Activated T-cell treated with anti-CD3 and anti-CD28 coated beads, Interleukin-2, amount 50 U/mL, for 72 hours (primary cell): ENCODE measurements at regions not wholly inside any gene's neighbourhood (a gene's known extent, or its start where the extent isn't known, plus 50 kb on each side); places are given as distances from the start of the nearest gene placed in this dataset.
"Not testable (repeated sequence)": the region's sequence is repeated elsewhere in the genome, so short reads cannot be mapped to it uniquely, and the experiment has no call there.

Experiments
- ATAC-seq, 2 donors: fragments of 150-1000 bp; cut with Tn5 transposase; replicated peaks in 1 of 2; 2 replicates each; pipeline ENCODE4 v1.10.0; 2021; ENCODE audit warnings: moderate library complexity in 2 of 2, mild to moderate bottlenecking in 1 of 2
- DNase-seq, 2 donors: peaks; one replicate each; pipeline ENCODE4 v3.0.0; 2021 to 2022; ENCODE audit warnings: mixed read lengths in 1 of 2
- H3K27ac Mint-ChIP-seq: one replicate; pipeline ENCODE4 v1.8.0; 2022; ENCODE audit warnings: mild to moderate bottlenecking, moderate library complexity, mixed read lengths
- H3K27me3 Mint-ChIP-seq: one replicate; pipeline ENCODE4 v1.8.0; 2022; ENCODE audit warnings: low read depth, mixed read lengths
- H3K36me3 Mint-ChIP-seq, 2 donors: one replicate each; pipeline ENCODE4 v1.8.0; 2022; ENCODE audit warnings: mixed read lengths in 2 of 2, mild to moderate bottlenecking in 1 of 2; ENCODE audit not compliant: insufficient read depth in 2 of 2
- H3K4me1 Mint-ChIP-seq: one replicate; pipeline ENCODE4 v1.8.0; 2022; ENCODE audit warnings: low read depth, mixed read lengths
- H3K4me3 Mint-ChIP-seq, 2 donors: one replicate each; pipeline ENCODE4 v1.8.0; 2022; ENCODE audit warnings: mild to moderate bottlenecking in 2 of 2, mixed read lengths in 2 of 2, moderate library complexity in 2 of 2
- H3K9me3 Mint-ChIP-seq, 2 donors: one replicate each; pipeline ENCODE4 v1.8.0; 2022; ENCODE audit warnings: mixed read lengths in 2 of 2

- peaks cover 8% of the 10 kb centered on the region in 2 donors for H3K9me3 Mint-ChIP-seq
These were observed 1321.3 kb downstream of the HACE1 start for GRCh38 chr6:103538381-103538780.

GRCh38 chr6:103534814-103535213 is 1324.9 kb downstream of the HACE1 start:
- Mint-ChIP-seq H3K4me1 (no peaks in the 10 kb centered on the region), H3K27ac (no peak overlapping the region), H3K4me3 (no peak overlapping the region), H3K36me3 (no peaks in the 10 kb centered on the region), H3K27me3 (no peaks in the 10 kb centered on the region), H3K9me3 (peaks cover 3 to 6% of the 10 kb centered on the region in 2 donors)
- ATAC-seq (no peak), DNase-seq (no peak)

More at GRCh38 chr6:103538381-103538780, 1321.3 kb downstream of the HACE1 start:
- no peaks in the 10 kb centered on the region for H3K36me3 Mint-ChIP-seq
- no peak for ATAC-seq
- no peak overlapping the region for H3K4me3 Mint-ChIP-seq
- DNase-seq: no peak
- no peaks in the 10 kb centered on the region for H3K4me1 Mint-ChIP-seq
- H3K27ac Mint-ChIP-seq: no peak overlapping the region
- no peaks in the 10 kb centered on the region for H3K27me3 Mint-ChIP-seq

DNA sequence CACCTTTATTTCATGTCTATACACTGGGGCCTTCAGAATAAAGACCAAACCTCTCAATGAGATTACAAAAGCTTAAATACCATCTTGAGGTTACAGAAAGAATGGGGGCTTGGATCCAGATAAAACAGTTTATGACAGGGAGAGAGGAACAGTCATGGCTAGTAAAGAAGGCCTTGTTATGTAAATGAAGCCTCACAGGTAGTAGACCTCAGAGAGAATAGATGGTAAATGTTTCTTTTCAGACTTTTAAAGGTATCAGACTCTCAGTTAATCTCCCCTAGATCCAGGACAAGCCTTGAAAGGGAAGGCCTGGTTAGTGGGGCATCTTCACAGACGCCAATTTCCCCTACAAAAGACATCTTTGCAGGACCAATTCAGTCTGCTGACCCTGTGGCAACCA is 1325.6 kb downstream of the HACE1 start:
- Mint-ChIP-seq H3K27me3 (no peaks in the 10 kb centered on the region), H3K36me3 (no peaks in the 10 kb centered on the region), H3K27ac (no peak overlapping the region), H3K4me3 (no peak overlapping the region), H3K4me1 (no peaks in the 10 kb centered on the region), H3K9me3 (peaks cover 3 to 6% of the 10 kb centered on the region in 2 donors)
- ATAC-seq (no peak), DNase-seq (no peak)

GRCh38 chr6:103522045-103522444 is 1337.7 kb downstream of the HACE1 start:
- no peak overlapping the region for H3K4me3 Mint-ChIP-seq
- no peak for ATAC-seq
- peaks cover 0 to 2% of the 10 kb centered on the region in 2 donors for H3K36me3 Mint-ChIP-seq
- no peak for DNase-seq
- H3K4me1 Mint-ChIP-seq: no peaks in the 10 kb centered on the region
- peaks cover 5 to 22% of the 10 kb centered on the region in 2 donors for H3K9me3 Mint-ChIP-seq
- no peak overlapping the region for H3K27ac Mint-ChIP-seq
- no peaks in the 10 kb centered on the region for H3K27me3 Mint-ChIP-seq

DNA sequence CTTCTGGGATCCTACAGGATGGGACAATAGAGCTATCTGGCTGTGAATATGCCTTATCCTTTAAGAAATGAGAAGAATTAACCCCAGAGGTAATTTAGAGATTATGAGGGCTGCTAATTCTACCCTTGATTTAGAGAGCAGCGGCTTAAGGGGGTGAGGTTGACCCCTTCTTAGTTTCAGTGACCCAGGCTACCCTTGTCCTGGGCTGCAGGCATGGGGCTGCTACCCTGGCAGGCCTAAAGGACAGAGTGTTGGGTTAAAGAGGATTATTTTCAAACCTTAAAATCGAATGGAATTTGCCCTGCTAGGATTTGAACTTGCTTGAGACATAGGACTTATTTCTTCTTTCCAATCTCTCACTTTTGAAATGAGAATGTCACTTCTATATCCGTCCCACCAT is 1343.4 kb downstream of the HACE1 start:
- Mint-ChIP-seq H3K27me3 (no peaks in the 10 kb centered on the region), H3K9me3 (peaks cover 3 to 4% of the 10 kb centered on the region in 2 donors), H3K4me3 (no peak overlapping the region), H3K4me1 (no peaks in the 10 kb centered on the region), H3K27ac (no peak overlapping the region), H3K36me3 (no peaks in the 10 kb centered on the region)
- ATAC-seq: no peak
- DNase-seq: no peak

DNA sequence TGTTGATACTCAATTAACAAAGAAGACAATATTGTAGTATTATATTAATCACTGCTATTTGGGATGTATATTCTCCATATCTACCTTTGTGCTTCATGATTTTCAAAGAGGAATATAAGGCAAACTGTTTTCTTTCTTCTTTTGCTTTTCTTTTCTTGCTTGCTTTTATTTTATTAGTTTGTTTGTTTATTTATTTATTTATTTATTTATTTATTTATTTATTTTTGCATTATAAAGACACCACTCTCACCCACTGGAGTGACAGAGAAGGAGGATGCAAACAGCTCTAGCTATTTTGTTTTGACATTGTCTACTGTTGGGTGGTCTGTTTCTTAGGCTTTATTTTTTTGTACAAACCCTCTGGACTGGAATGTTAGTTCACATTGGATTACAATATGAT is 1352.7 kb downstream of the HACE1 start:
- Mint-ChIP-seq H3K4me3 (no peak overlapping the region), H3K36me3 (no peaks in the 10 kb centered on the region), H3K9me3 (peaks cover 2 to 6% of the 10 kb centered on the region in 2 donors), H3K4me1 (no peaks in the 10 kb centered on the region), H3K27me3 (no peaks in the 10 kb centered on the region), H3K27ac (no peak overlapping the region)
- DNase-seq (no peak), ATAC-seq (no peak)

- Mint-ChIP-seq H3K9me3 (peaks cover 2 to 6% of the 10 kb centered on the region in 2 donors), H3K4me1 (no peaks in the 10 kb centered on the region), H3K27me3 (no peaks in the 10 kb centered on the region), H3K27ac (no peak overlapping the region), H3K4me3 (no peak overlapping the region), H3K36me3 (no peaks in the 10 kb centered on the region)
- DNase-seq (no peak), ATAC-seq (no peak)
These were observed 1354.6 kb downstream of the HACE1 start for GRCh38 chr6:103505155-103505518.

DNA sequence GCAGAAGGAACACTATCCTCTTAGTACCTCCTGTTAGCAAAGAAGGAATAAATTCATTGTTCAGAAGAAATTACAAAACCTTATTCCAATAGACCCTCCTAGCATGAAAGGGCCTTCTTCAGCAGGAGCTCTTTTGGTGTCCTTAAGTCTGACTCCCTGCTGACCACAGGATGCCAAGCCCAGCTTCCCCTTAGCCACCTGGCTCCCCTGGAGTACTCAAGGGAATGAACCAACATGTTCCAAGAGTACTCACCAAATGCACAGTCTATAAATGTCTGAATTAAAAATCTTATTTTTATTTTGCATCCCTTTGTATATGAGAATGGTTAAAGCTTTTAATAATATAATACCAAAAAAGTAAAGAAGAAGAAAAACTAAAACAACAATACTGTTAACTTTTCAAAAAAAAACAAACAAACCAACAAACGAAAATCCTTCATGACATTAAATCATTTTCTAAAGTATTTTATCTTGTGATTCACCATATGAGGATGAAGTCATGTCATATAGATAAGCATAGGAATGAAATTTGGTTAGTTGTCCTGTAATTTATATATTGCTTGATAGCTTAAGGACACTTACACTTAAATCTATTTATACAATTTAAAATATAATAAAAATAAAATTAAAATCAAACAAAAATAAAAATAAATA is 1355.1 kb downstream of the HACE1 start:
- no peaks in the 10 kb centered on the region for H3K27me3 Mint-ChIP-seq
- H3K27ac Mint-ChIP-seq: no peak overlapping the region
- ATAC-seq (no peak), DNase-seq (no peak)
- no peaks in the 10 kb centered on the region for H3K4me1 Mint-ChIP-seq
- H3K9me3 Mint-ChIP-seq: peaks cover 0 to 3% of the 10 kb centered on the region in 2 donors
- H3K36me3 Mint-ChIP-seq: no peaks in the 10 kb centered on the region
- H3K4me3 Mint-ChIP-seq: no peak overlapping the region

GRCh38 chr6:103496588-103496987 is 1363.1 kb downstream of the HACE1 start:
- not testable (repeated sequence) for H3K27me3 Mint-ChIP-seq, DNase-seq, H3K4me3 Mint-ChIP-seq, H3K9me3 Mint-ChIP-seq, H3K4me1 Mint-ChIP-seq, H3K36me3 Mint-ChIP-seq, H3K27ac Mint-ChIP-seq, ATAC-seq

DNA sequence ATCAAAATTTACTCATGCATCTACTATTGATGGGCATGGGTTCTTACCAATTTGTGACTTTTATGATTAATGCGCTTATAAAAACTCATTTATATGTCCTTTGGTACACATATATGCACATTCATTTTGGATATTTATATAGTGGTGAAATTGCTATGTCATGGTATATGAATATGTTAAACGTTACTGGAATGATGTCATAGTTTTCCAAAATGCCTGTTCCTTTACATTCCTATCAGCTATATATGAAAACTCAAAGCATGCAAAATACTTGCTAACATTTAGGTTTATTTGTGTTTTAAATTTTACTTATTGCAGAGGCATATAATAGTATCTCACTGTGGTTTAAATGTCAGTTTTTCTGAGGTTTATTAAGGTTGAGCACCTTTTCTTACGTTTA is 1403.1 kb downstream of the HACE1 start:
- peaks cover 0 to 3% of the 10 kb centered on the region in 2 donors for H3K36me3 Mint-ChIP-seq
- ATAC-seq: no peak
- H3K4me1 Mint-ChIP-seq: no peaks in the 10 kb centered on the region
- H3K9me3 Mint-ChIP-seq: peaks cover 1 to 9% of the 10 kb centered on the region in 2 donors
- H3K27me3 Mint-ChIP-seq: no peaks in the 10 kb centered on the region
- H3K4me3 Mint-ChIP-seq: no peak overlapping the region
- no peak for DNase-seq
- no peak overlapping the region for H3K27ac Mint-ChIP-seq

DNA sequence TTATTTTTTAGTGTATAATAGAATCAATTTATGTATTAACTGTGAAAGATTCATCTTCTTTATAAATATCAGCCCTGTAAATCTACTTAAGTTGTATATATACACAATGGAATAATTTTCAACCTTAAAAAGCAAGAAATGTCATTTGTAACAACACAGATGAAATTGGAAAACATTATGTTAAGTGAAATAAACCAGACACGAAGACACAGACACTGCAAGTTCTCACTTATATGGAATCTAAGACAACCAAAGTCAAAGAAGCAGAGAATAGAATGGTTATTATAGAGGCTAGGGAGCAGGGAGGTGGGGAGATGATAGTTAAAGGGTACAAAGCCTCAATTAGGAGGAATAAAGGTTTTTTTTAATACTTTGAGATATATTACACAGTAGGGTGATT is 1404.4 kb downstream of the HACE1 start:
- Mint-ChIP-seq H3K27me3 (no peaks in the 10 kb centered on the region), H3K9me3 (peaks cover 1 to 14% of the 10 kb centered on the region in 2 donors), H3K27ac (no peak overlapping the region), H3K4me1 (no peaks in the 10 kb centered on the region), H3K4me3 (no peak overlapping the region), H3K36me3 (no peaks in the 10 kb centered on the region)
- no peak for DNase-seq
- no peak for ATAC-seq

- no peaks in the 10 kb centered on the region for H3K27me3 Mint-ChIP-seq
- H3K4me1 Mint-ChIP-seq: no peaks in the 10 kb centered on the region
- ATAC-seq: no peak
- H3K36me3 Mint-ChIP-seq: no peaks in the 10 kb centered on the region
- H3K4me3 Mint-ChIP-seq: no peak overlapping the region
- no peak overlapping the region for H3K27ac Mint-ChIP-seq
- DNase-seq: no peak
- peaks cover 0 to 2% of the 10 kb centered on the region in 2 donors for H3K9me3 Mint-ChIP-seq
These were observed 1450.2 kb downstream of the HACE1 start for GRCh38 chr6:103409475-103409874.

GRCh38 chr6:103405321-103405720 is 1454.4 kb downstream of the HACE1 start:
- DNase-seq (no peak), ATAC-seq (no peak)
- Mint-ChIP-seq H3K9me3 (peaks cover 2% of the 10 kb centered on the region in 2 donors), H3K36me3 (no peaks in the 10 kb centered on the region), H3K27ac (no peak overlapping the region), H3K27me3 (no peaks in the 10 kb centered on the region), H3K4me1 (no peaks in the 10 kb centered on the region), H3K4me3 (no peak overlapping the region)

- Mint-ChIP-seq H3K27ac (no peak overlapping the region), H3K27me3 (no peaks in the 10 kb centered on the region), H3K4me1 (no peaks in the 10 kb centered on the region), H3K9me3 (peaks cover 2% of the 10 kb centered on the region in 2 donors), H3K4me3 (no peak overlapping the region), H3K36me3 (no peaks in the 10 kb centered on the region)
- ATAC-seq: no peak
- DNase-seq: no peak
These were observed 1454.9 kb downstream of the HACE1 start for GRCh38 chr6:103404799-103405198.
